ENCODE measurements at regions not wholly inside any gene's neighbourhood (a gene's known extent, or its start where the extent isn't known, plus 50 kb on each side); places are given as distances from the start of the nearest gene placed in this dataset.
"Not testable (repeated sequence)": the region's sequence is repeated elsewhere in the genome, so short reads cannot be mapped to it uniquely, and the experiment has no call there.

DNA sequence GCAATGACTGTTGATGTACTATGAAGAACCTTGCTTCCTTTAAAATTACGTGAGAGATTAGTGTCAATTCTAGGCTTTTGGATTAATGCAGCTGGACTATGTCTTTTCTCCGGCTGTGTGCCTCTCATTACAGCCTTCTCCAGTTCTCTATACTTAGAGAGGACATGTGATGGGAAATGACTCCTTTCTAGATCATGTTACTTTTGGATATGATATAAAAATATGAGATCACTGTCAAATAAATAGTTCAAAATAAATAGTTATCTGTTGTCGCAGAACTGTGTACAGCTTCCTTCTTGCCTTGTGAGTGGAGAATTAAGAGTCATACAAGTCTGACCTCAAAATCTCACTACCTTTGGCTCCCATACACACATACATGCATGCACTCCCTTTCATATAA is 592.4 kb downstream of the DIPK2A start:
- DNase-seq (ENCODE audit: low read depth in 1 of 2, low spot score in 1 of 2) = no peak
- no peak for TF ChIP-seq JUND (IDR thresholded peaks at IDR 0.05; ENCODE audit: low read depth)
- in situ Hi-C loops (cut with HindIII; ENCODE audit: low pct_unique_long_range_greater_than_20kb, low sequenced_read_pairs) = no loop called here

DNA sequence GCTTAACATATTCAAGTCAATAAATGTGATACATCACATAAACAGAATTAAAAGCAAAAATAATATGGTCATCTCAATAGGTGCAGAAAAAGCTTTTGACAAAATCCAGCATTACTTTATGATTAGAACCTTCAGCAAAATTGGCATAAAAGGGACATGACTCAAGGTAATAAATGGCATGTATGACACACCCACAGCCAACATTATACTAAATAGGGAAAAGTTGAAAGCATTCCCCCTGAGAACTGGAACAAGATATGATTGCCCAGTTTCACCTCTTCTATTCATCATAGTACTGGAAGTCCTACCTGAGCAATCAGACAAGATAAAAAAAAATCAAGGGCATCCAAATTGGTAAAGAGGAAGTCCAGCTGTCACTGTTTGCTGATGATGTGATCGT is 594.7 kb downstream of the DIPK2A start:
- no peak for DNase-seq (ENCODE audit: low read depth in 1 of 2, low spot score in 1 of 2)
- in situ Hi-C loops (cut with HindIII; ENCODE audit: low pct_unique_long_range_greater_than_20kb, low sequenced_read_pairs) = no loop called here
- TF ChIP-seq JUND (IDR thresholded peaks at IDR 0.05; ENCODE audit: low read depth) = no peak

- DNase-seq (ENCODE audit: low read depth in 1 of 2, low spot score in 1 of 2) = no peak
- no peak for TF ChIP-seq JUND (IDR thresholded peaks at IDR 0.05; ENCODE audit: low read depth)
Measured at GRCh38 chr3:144569651-144570050, 598.0 kb downstream of the DIPK2A start.

GRCh38 chr3:144583871-144584270 is 612.2 kb downstream of the DIPK2A start:
- no peak for TF ChIP-seq JUND (IDR thresholded peaks at IDR 0.05; ENCODE audit: low read depth)
- DNase-seq (ENCODE audit: low read depth in 1 of 2, low spot score in 1 of 2) = no peak
- in situ Hi-C loops (cut with HindIII; ENCODE audit: low pct_unique_long_range_greater_than_20kb, low sequenced_read_pairs) = no loop called here

More at GRCh38 chr3:144569651-144570050, 598.0 kb downstream of the DIPK2A start:
- in situ Hi-C loops (cut with HindIII; ENCODE audit: low pct_unique_long_range_greater_than_20kb, low sequenced_read_pairs) = no loop called here

DNA sequence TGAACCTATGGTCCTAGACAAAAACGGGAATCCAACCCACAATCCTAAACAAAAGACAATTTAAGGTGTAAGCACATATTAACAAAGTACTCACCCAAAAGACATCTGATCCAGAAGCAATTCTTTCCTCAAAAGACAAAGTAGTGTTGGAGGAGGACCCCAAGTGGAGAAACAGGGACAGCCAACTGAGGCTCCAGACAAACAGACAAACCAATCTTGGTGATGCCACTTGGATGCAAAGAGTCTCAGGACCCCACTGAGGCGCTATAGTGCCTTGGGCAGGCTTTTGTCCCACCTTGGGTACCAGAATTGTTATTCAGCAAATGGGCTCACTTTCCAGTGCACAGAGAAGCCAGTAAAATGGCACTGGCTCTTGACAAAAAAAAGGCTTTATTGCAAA is 613.8 kb downstream of the DIPK2A start:
- no peak for TF ChIP-seq JUND (IDR thresholded peaks at IDR 0.05; ENCODE audit: low read depth)
- in situ Hi-C loops (cut with HindIII; ENCODE audit: low pct_unique_long_range_greater_than_20kb, low sequenced_read_pairs) = no loop called here
- peak in 1 of 2 experiments; percentile 49 for DNase-seq (ENCODE audit: low read depth in 1 of 2, low spot score in 1 of 2)

- DNase-seq (ENCODE audit: low read depth in 1 of 2, low spot score in 1 of 2) = no peak
- no peak for TF ChIP-seq JUND (IDR thresholded peaks at IDR 0.05; ENCODE audit: low read depth)
Measured at GRCh38 chr3:144585953-144586352, 614.3 kb downstream of the DIPK2A start.

DNA sequence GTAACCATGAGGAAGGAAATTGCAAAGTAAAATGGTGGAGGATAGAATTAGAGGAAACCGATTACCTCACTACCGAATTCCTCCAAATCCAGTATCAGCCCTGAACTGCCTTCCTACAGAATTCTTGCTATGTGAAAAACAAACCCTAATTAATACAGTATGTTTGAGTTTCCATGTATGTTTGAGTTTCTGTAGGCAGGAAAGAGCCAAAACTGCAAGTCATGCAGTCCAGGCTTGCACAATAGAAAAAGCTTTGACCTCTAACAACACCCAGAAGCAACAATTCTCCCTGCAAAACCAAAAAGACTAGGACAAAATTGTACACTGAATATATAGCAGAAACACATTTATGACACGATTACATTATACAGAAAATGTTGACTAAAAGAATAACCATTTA is 614.8 kb downstream of the DIPK2A start:
- in situ Hi-C loops (cut with HindIII; ENCODE audit: low pct_unique_long_range_greater_than_20kb, low sequenced_read_pairs) = no loop called here
- DNase-seq (ENCODE audit: low read depth in 1 of 2, low spot score in 1 of 2) = peak in 1 of 2 experiments; percentile 27
- no peak for TF ChIP-seq JUND (IDR thresholded peaks at IDR 0.05; ENCODE audit: low read depth)

More at GRCh38 chr3:144585953-144586352, 614.3 kb downstream of the DIPK2A start:
- in situ Hi-C loops (cut with HindIII; ENCODE audit: low pct_unique_long_range_greater_than_20kb, low sequenced_read_pairs) = no loop called here

DNA sequence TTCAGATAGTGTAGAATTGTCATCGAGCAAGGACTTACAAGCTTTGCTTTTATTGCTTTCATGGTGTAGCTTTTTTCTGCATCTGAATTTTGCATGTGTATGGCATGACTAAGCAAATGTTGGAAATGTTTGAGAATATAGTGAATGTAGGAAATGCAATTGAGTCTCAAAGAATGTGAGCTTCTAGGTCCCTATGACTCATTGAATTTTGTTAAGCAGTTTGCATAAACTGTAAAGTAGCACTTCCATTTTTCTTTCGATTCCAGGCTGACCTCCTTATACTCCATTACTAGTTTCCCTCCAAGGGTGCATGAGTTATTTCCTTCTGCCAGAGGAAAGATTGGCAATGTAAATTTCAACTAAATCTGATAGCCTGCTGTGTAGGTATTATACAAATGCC is 619.2 kb downstream of the DIPK2A start:
- DNase-seq (ENCODE audit: low read depth in 1 of 2, low spot score in 1 of 2) = no peak
- no peak for TF ChIP-seq JUND (IDR thresholded peaks at IDR 0.05; ENCODE audit: low read depth)
- in situ Hi-C loops (cut with HindIII; ENCODE audit: low pct_unique_long_range_greater_than_20kb, low sequenced_read_pairs) = no loop called here

- no peak for TF ChIP-seq JUND (IDR thresholded peaks at IDR 0.05; ENCODE audit: low read depth)
- DNase-seq (ENCODE audit: low read depth in 1 of 2, low spot score in 1 of 2) = no peak
- in situ Hi-C loops (cut with HindIII; ENCODE audit: low pct_unique_long_range_greater_than_20kb, low sequenced_read_pairs) = no loop called here
Measured at GRCh38 chr3:144593881-144594280, 622.3 kb downstream of the DIPK2A start.

DNA sequence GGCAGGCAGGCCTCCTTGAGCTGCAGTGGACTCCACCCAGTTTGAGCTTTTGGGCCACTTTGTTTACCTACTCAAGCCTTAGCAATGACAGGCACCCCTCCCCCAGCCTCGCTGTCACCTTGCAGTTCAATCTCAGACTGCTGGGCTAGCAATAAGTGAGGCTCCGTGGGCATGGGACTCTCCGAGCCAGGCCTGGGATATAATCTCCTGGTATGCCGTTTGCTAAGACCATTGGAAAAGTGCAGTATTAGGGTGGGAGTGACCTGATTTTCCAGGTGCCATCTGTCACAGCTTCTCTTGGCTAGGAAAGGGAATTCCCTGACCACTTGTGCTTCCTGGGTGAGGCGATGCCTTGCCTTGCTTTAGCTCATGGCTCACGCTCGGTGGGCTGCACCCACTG is 648.6 kb downstream of the DIPK2A start:
- in situ Hi-C loops (cut with HindIII; ENCODE audit: low pct_unique_long_range_greater_than_20kb, low sequenced_read_pairs); DNase-seq (ENCODE audit: low read depth in 1 of 2, low spot score in 1 of 2): not testable (repeated sequence)

- TF ChIP-seq JUND (IDR thresholded peaks at IDR 0.05; ENCODE audit: low read depth) = no peak
- in situ Hi-C loops (cut with HindIII; ENCODE audit: low pct_unique_long_range_greater_than_20kb, low sequenced_read_pairs) = no loop called here
- DNase-seq (ENCODE audit: low read depth in 1 of 2, low spot score in 1 of 2) = peak in 1 of 2 experiments; percentile 23
Measured at GRCh38 chr3:144622845-144623244, 651.2 kb downstream of the DIPK2A start.

DNA sequence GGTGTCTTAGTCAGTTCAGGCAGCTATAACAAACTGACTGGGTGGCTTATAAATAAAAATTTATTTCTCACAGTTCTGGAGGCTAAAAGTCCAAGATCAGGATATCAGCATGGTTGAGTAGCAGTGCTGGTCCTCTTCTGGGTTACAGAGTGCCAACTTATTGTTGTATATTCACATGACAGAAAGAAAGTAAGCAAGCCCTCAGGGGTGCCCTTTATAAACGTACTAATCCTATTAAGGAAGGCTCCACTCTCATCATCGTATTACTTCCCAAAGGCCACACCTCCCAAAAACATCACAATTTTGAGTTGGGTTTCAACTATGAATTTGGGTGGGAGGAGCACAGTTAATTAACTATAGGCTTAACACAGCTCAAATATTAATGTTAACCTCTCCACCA is 653.0 kb downstream of the DIPK2A start:
- no peak for TF ChIP-seq JUND (IDR thresholded peaks at IDR 0.05; ENCODE audit: low read depth)
- in situ Hi-C loops (cut with HindIII; ENCODE audit: low pct_unique_long_range_greater_than_20kb, low sequenced_read_pairs) = no loop called here
- no peak for DNase-seq (ENCODE audit: low read depth in 1 of 2, low spot score in 1 of 2)

DNA sequence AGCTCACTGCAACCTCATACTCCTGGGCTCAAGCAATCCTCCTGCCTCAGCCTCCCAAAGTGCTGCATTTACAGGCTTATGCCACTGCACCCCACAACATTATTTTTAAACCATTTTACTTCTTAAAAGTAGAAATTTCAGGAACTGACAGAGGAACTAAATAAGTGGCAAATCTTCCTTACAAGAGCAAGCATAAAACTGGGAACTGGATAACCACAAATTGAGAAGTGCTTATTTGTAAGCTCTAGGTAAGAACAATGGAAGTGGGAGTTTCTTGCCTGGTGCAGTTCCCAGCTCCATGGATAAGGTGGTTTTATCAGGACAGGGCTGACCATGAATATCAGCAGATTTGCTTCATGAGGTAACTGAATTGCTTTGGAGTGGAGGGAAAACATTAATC is 655.2 kb downstream of the DIPK2A start:
- DNase-seq (ENCODE audit: low read depth in 1 of 2, low spot score in 1 of 2) = no peak
- no peak for TF ChIP-seq JUND (IDR thresholded peaks at IDR 0.05; ENCODE audit: low read depth)
- in situ Hi-C loops (cut with HindIII; ENCODE audit: low pct_unique_long_range_greater_than_20kb, low sequenced_read_pairs) = no loop called here

DNA sequence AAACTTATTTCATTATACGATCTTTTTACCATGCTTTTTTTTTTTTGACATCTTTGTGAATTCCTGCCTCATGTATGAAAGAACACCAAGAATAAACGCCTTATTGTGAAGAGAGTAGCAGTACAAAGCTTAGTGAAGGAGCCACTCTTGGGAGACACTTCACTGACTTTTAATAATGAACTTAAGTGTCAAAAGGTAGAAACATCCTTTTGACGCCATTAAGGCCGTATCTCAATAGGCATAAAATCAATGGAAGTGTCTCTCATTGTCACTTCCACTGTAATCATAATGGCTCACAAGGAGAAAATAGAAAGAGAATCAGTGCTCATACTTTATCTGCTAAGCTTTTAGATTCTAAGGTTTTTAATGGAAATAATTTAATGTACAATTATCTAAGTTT is 657.8 kb downstream of the DIPK2A start:
- TF ChIP-seq JUND (IDR thresholded peaks at IDR 0.05; ENCODE audit: low read depth) = no peak
- DNase-seq (ENCODE audit: low read depth in 1 of 2, low spot score in 1 of 2) = no peak
- in situ Hi-C loops (cut with HindIII; ENCODE audit: low pct_unique_long_range_greater_than_20kb, low sequenced_read_pairs) = no loop called here
